RWPE2 (cell line): ENCODE measurements at regions not wholly inside any gene's neighbourhood (a gene's known extent, or its start where the extent isn't known, plus 50 kb on each side); places are given as distances from the start of the nearest gene placed in this dataset.

Experiments used
- ATAC-seq: fragments of 200-7000 bp; cut with Tn5 transposase; 3 replicates; pipeline ENCODE4 v1.9.1; 2021; ENCODE audit warnings: low read depth
- DNase-seq: peaks from one replicate; pipeline ENCODE4 v3.0.0-alpha.2; 2020; ENCODE audit warnings: low spot score
- H3K27ac ChIP-seq: fragments of 450-650 bp; 2 replicates; pipeline ENCODE4 v1.5.1; 2017; ENCODE audit warnings: mild to moderate bottlenecking; ENCODE audit not compliant: poor library complexity, severe bottlenecking
- H3K27me3 ChIP-seq: fragments of 250-450 bp; sonication (Bioruptor Pico); 2 replicates; pipeline ENCODE4 v1.5.1; 2021; ENCODE audit warnings: mild to moderate bottlenecking, moderate library complexity; ENCODE audit not compliant: insufficient read depth, poor library complexity, severe bottlenecking
- H3K36me3 ChIP-seq: fragments of 250-450 bp; sonication (Bioruptor Pico); 2 replicates; pipeline ENCODE4 v1.5.1; 2020; ENCODE audit warnings: low read depth, mild to moderate bottlenecking, moderate library complexity
- H3K4me1 ChIP-seq: fragments of 250-450 bp; sonication (Bioruptor Pico); 2 replicates; pipeline ENCODE4 v1.5.1; 2021; ENCODE audit warnings: mild to moderate bottlenecking, moderate library complexity; ENCODE audit not compliant: insufficient read depth, poor library complexity, severe bottlenecking
- H3K4me3 ChIP-seq: fragments of 250-450 bp; sonication (Bioruptor Pico); 2 replicates; pipeline ENCODE4 v1.5.1; 2021; ENCODE audit warnings: mild to moderate bottlenecking, moderate library complexity; ENCODE audit not compliant: severe bottlenecking
- H3K9me3 ChIP-seq: fragments of 250-450 bp; sonication (Bioruptor Pico); 2 replicates; pipeline ENCODE4 v1.5.1; 2021; ENCODE audit warnings: mild to moderate bottlenecking, moderate library complexity; ENCODE audit not compliant: severe bottlenecking
- CTCF ChIP-seq: fragments of 450-650 bp; IDR thresholded peaks from one replicate; pipeline ENCODE4 v1.5.1; 2017; ENCODE audit warnings: mild to moderate bottlenecking, moderate library complexity; ENCODE audit not compliant: poor library complexity, severe bottlenecking

GRCh38 chr12:78306236-78306635 is 475.5 kb downstream of the NAV3 start:
- Histone ChIP-seq H3K27ac (no peak overlapping the region), H3K36me3 (no peaks in the 10 kb centered on the region), H3K4me1 (no peaks in the 10 kb centered on the region), H3K9me3 (no peaks in the 10 kb centered on the region), H3K27me3 (no peaks in the 10 kb centered on the region), H3K4me3 (no peak overlapping the region)
- TF ChIP-seq CTCF: no peak
- ATAC-seq: no peak
- DNase-seq: no peak

- no peak for DNase-seq
- Histone ChIP-seq H3K27ac (no peak overlapping the region), H3K4me3 (no peak overlapping the region), H3K36me3 (no peaks in the 10 kb centered on the region), H3K9me3 (no peaks in the 10 kb centered on the region), H3K4me1 (no peaks in the 10 kb centered on the region), H3K27me3 (no peaks in the 10 kb centered on the region)
- no peak for ATAC-seq
- no peak for TF ChIP-seq CTCF
These were observed 478.0 kb downstream of the NAV3 start for GRCh38 chr12:78308701-78309100.

GRCh38 chr12:78315028-78315427 is 484.3 kb downstream of the NAV3 start:
- H3K9me3 ChIP-seq: no peaks in the 10 kb centered on the region
- no peak for DNase-seq
- ATAC-seq: no peak
- no peak overlapping the region for H3K4me3 ChIP-seq
- no peaks in the 10 kb centered on the region for H3K27me3 ChIP-seq
- no peaks in the 10 kb centered on the region for H3K4me1 ChIP-seq
- no peaks in the 10 kb centered on the region for H3K36me3 ChIP-seq
- H3K27ac ChIP-seq: no peak overlapping the region
- TF ChIP-seq CTCF: no peak

GRCh38 chr12:78316136-78316535 is 485.4 kb downstream of the NAV3 start:
- no peak for ATAC-seq
- Histone ChIP-seq H3K4me1 (no peaks in the 10 kb centered on the region), H3K9me3 (no peaks in the 10 kb centered on the region), H3K4me3 (no peak overlapping the region), H3K27me3 (no peaks in the 10 kb centered on the region), H3K27ac (no peak overlapping the region), H3K36me3 (no peaks in the 10 kb centered on the region)
- DNase-seq: no peak
- TF ChIP-seq CTCF: no peak

GRCh38 chr12:78316631-78317468 is 486.2 kb downstream of the NAV3 start:
- no peak for ATAC-seq

More at GRCh38 chr12:78316631-78317468, 486.2 kb downstream of the NAV3 start:
- Histone ChIP-seq H3K36me3 (no peaks in the 10 kb centered on the region), H3K27ac (no peak overlapping the region), H3K4me1 (no peaks in the 10 kb centered on the region), H3K27me3 (no peaks in the 10 kb centered on the region), H3K4me3 (no peak overlapping the region), H3K9me3 (no peaks in the 10 kb centered on the region)
- TF ChIP-seq CTCF: no peak
- DNase-seq: no peak
